GM19351 (cell line): ENCODE measurements at regions not wholly inside any gene's neighbourhood (a gene's known extent, or its start where the extent isn't known, plus 50 kb on each side); places are given as distances from the start of the nearest gene placed in this dataset.
"Not testable (repeated sequence)": the region's sequence is repeated elsewhere in the genome, so short reads cannot be mapped to it uniquely, and the experiment has no call there.

Experiments used
- ATAC-seq: cut with Tn5 transposase; IDR thresholded peaks from one replicate; pipeline ENCODE4 v1.9.1; 2021; ENCODE audit warnings: mild to moderate bottlenecking, moderate library complexity; ENCODE audit not compliant: unreplicated experiment

DNA sequence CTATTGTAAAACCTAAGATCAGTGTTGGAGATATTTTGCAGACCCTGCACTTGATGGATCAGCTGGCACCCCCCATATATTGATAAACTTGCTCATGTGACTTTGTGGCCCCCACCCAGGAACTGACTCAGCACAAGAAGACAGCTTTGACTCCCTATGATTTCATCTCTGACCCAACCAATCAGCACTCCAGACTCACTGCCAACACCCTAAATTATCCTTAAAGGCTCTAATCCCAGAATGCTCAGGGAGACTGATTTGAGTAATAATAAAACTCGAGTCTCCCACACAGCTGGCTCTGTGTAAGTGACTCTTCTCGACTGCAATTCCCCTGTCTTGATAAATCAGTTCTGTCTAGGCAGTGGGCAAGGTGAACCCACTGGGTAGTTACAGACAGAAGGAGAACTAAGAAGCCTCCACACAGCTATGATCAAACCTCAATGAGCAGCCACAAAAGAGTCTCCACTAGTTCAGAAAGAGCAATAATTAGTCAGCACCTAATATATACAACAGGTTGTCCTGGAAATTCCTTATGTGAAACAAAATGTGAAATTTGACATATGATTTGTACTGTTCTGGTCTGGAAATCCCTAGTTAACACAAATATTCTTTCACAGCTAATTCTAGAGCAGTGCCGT lies 52.2 kb downstream of the ACTL7B start:
- ATAC-seq: no peak

DNA sequence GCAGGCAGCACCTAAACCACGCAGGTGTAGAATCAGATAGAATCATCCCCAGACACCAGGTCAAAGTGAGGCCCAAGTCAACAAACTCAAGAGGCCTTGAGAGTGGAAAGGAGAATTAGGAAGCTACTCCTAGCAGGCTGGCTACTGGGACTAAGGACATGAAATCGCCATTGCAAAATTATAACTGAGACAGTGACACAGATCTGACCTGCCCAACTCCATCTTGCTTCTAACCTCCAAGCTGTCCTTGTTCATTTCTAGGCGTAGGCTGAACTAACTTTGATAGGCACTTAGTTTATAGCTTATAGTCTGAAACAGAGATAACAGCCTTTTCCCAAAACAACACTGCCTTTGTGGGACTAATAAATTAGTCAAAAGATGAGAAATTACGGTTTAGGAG lies 52.8 kb downstream of the ACTL7B start:
- no peak for ATAC-seq

- ATAC-seq: no peak
Observed at GRCh38 chr9:108801949-108802348, 53.8 kb downstream of the ACTL7B start.

- ATAC-seq: no peak
Observed at GRCh38 chr9:108800632-108801099, 55.1 kb downstream of the ACTL7B start.

DNA sequence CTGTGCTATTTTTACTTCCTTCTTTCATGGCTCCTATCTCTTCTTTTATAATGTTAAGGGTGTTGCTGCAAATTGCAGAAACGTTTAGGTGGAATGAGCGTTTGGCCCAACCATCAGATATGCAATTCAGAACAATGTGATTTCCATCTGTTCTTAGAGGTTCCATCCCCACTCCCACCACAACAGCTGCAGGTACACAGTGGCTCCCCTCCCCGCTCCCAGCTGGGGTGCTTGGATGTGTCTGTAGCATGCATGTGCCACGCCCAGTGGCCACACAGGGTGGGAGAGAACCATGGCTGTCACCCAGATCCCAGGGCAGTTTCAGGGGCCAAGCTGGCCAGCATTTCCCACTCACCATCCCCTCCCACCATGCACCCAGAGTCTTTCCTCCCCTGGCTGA lies 62.2 kb downstream of the ACTL7B start:
- ATAC-seq: no peak

DNA sequence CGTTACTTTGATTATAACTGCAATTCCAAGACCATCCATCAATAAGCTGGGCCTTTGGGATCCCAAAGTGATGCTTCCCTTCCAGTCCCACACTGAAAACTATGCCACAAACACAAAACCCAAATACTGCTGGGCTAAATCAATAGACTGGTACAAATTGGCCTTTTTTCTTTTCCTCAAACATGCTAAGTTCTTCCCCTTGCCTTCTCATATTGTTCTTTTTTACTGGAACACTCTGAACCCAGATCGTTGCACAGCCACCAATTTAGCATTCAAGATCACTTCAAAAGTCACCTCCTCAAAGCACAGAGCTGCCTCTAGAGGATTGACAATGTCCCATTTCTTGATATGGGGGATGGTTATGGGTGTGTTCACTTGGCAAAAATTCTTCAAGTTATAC lies 66.0 kb downstream of the ACTL7B start:
- no peak for ATAC-seq

- ATAC-seq: peak; percentile 34
Observed at GRCh38 chr9:108787690-108788048, 68.1 kb downstream of the ACTL7B start.

DNA sequence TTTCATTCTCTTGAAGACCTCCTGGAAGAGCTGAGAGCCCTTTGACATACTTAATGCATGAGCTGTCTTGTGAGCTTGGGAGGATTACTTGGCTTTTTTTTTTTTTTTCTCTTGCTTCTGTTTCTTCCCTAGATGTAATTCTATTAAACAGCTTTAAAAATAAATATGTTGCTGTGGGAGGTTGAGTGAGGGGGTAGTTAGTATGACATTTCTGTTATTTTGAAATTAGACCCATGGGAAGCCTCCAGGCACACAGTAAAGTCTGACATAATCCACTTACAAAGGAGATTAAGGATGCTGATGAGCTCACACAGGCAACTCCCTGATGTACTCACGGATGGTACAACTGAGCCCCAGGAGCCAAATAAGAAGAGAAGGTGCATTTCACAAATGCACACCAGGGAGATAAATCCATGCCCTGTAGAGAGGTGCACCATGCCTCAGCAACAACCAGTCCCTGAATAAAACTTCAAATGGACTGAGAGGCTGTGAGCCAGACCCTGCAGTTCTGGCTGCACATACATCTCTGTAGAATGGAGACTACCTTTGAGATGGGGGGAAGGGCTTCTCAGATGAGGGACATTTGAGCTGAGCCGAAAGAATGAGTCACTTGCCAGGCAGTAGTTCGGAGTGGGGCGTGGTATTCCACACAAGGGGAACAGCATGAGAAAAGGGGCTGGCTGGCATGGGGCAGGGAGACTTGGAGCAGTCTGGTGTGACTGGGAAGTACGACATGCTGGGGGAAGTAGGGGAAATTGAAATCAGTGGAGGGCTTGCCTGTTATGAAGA lies 68.7 kb downstream of the ACTL7B start:
- peak; percentile 60 for ATAC-seq

DNA sequence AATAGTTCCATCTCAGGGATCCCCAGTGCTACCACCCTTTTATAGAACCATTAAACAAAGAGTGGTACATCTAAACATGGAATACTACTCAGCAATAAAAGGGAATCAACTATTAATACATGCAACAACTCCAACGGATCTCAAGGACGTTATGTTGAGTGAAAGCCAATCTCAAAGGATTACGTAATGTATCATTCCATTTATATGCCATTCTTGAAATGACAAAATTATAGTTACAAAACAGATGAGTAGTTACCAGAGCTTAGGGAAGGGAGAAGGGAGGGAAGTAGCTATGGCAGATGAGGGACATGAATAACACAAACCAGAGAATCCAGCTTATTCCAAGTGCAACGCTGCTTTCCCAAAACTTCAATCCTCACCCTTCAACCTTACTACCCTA lies 69.5 kb downstream of the ACTL7B start:
- no peak for ATAC-seq

GRCh38 chr9:108784998-108785397 lies 70.8 kb downstream of the ACTL7B start:
- ATAC-seq: no peak

DNA sequence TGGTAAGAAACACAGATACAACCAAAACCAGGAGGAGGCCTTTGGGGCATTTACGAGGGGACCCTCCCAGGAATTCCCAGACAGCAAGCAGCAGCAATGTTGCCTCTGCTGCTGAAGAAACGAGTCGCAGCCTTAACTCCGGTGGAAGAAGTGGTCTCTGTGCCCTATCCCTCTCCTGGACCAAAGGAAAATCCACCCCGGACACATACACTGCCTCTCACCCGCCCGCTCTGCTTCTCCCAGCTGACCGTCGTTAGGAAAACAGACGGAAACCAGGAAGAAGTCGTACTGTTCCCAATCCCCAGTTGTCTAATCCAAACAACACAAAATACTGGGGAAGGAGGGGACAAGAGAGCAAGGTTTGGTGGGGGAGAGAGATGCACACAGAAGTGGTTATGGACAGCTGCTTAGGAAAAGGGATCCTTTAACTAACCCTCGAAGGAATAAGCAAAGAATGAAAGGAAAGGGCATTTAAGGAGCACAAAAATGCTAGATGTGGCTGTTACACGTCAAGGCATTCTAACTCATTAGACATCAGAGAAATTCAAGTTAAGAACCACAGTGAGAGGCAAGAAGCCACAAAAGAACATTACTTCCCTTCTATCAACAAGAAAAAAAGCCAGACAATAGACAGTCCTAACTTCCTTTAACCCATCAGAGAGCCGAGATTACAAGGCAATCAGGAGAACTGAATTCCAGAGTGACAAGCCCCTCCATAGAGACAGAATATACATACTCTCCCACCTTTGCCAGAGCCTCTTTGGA lies 71.9 kb downstream of the ACTL7B start:
- no peak for ATAC-seq

DNA sequence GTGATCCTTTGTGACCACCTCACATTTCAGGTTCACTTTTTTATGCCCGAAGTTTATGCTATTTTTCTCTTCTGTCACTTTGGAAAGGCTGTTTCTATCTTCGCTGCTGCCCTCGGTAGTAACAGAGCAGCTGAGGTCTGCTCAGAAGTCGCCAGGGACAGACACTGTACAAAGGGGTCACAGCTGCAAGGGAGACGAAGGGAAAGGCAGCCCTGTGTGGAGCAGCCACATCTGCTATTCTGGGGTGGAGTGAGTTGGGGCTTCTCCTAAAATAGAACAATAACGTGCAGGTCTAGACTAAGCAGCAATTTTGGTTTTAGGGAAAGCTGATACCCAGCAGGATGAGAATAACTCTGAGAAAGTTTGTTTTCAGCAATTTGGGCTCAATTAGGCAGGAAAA lies 72.5 kb downstream of the ACTL7B start:
- ATAC-seq: no peak

DNA sequence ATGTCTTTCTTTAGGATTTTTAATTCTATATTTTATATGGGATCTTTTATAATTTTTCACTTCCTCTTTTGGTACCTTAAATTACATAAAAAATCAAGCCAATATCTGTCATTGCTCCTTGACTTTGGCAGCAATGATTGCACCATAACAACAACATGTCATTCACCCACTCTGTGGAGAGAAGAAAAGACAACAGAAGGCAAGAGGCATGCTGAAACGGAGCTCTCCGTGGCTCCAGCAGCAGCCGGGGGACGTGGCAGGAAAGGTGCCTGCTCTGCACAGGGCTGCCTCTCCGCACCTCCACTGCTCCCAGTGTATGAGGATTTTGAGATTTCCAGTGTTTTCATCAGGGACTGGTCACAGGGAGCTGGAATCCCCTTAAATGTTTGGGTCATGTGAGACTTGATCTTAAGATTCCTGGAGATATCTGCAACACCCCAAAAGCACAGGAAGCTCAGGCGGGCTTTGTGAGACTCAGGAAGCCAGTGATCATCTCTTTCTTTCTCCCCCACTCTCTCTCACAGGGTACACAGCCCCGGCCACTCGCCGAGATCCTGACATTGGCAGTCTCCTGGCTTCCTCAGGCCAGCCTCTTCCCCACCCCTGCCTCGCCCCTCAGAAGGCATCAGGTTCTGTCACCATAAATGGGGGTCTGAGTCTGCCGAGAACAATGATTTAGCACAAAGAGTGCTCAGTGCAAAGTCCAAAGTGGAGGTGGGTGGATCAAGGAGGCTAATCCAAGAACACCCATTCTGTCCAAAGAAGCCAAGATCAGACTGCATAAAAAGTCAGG lies 74.6 kb downstream of the ACTL7B start:
- ATAC-seq: no peak

- no peak for ATAC-seq
Observed at GRCh38 chr9:108779551-108780325, 76.0 kb downstream of the ACTL7B start.

DNA sequence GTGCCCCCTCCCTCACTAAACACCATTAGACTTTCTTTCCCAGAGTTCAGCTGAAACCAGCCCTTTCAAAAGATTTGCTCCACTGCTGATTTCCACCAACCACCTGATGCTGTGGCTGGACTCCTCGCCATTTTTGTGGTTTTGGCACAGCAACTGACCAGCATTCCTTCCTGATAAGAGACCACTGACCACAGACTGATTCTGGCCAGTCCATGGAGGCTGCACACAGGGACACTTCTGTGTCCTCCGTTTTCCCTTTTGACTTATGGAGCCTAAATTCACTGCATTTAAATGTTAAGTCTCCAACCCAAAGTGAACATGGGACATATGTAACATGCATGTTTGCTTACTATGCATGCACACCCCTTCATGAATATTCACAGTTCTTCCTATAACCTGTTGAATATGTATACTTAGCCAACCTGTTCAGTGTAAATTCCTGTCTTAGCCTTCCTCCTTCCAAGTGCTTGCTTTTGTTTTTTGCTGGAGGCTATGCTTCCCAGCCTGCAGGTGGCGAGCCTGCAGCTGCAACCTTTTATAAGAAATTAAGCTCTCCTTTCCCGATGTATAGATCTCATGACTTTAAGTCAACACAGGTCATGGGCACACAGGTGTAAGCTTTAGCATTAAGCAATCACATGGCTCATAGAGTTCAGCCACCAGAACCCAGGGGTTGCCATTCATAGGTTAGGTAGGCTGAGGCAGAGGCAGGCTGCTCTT lies 78.7 kb downstream of the ACTL7B start:
- no peak for ATAC-seq

DNA sequence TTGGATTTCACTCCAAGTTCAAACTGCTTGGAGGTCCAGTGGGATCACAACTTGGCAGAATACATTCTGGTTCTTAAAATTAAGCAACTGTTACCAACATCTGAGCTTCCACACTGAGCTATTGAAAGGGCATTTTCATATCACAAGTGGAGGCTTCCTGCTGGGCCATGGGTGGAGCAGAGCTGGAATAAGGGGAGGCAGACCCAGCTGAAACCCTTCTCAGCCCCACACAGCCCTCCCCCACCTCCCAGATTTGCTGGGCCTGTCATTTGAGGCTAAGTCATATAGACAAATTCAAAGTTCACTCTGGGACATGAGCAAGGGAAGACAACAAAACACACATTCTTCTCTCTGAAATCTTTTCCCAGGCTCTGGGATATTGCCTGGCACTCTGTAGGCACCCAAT lies 79.9 kb downstream of the ACTL7B start:
- no peak for ATAC-seq

DNA sequence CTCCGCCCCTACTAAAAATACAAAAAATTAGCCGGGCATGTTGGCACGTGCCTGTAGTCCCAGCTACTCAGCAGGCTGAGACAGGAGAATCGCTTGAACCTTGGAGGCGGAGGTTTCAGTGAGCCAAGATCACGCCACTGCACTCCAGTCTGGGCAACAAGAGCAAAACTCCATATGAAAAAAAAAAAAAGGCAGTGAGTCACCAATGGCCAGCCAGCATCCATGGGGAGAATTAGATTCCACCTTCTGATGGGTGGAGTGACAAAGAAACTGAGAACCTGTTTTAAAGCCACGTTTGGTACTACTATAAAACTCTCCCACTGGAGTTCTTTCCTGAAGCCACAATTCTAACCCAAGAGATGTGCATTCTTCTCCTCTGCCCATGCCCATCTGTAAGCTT lies 81.7 kb downstream of the ACTL7B start:
- not testable (repeated sequence) for ATAC-seq

DNA sequence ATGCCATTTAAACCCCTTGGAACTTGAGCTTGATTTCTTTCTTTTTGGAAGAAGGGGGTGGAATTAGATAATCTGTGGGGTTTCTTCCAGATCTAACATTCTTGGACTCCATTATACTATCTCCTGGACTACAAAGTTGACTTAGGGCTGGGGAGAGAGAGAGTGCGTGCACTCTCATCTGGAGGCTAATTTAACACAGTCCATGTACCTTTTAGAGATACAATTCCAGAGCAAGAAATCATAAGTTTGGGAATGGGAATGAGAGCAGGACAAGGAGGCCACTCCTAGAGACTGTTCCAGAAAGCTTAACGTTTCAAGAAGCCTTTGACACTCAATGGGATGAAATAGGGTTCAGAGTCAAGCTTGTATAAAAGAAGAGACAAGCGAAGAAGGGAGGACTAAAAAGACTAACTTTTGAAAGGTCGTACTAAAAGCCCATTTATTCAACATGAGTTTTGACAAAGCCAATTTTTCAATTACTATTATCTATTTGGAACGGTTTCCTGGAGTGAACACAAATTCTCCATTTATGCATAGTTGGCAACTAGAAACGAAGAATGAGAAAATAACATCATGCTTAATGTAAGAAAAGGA lies 83.4 kb downstream of the ACTL7B start:
- no peak for ATAC-seq

DNA sequence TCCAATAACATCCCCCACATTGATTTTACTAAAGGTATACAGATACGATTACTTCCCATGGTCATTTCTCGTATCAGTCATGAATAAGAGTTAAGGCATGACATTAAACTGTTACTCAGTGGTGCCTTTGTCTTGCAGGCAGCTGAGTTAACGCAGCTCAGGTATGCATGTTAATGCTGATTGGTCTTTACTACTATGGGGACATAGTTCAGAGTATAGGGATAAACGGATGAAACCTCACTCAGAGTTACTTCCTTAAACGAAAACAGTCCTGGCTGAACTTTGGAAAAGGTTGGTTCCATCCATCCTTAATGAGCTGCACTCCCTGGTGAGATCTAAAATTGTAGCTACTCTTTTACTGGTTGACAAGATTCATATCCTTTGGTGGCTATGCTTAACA lies 87.0 kb downstream of the ACTL7B start:
- no peak for ATAC-seq
